ENCODE measurements at regions not wholly inside any gene's neighbourhood (a gene's known extent, or its start where the extent isn't known, plus 50 kb on each side); places are given as distances from the start of the nearest gene placed in this dataset.
A peak's percentile ranks its signal among the peaks of the same experiment; 100 is the strongest.

- Histone ChIP-seq H3K9me3 (no peaks in the 10 kb centered on the region), H3K36me3 (no peaks in the 10 kb centered on the region), H3K4me1 (peaks cover 0 to 4% (median 0%) of the 10 kb centered on the region in 3 donors), H3K27me3 (no peaks in the 10 kb centered on the region), H3K4me3 (no peak overlapping the region), H3K27ac (no peak overlapping the region)
- WGBS, 2 donors (ENCODE audit: low coverage in 1 of 2): 66 to 74% methylated on average over 3 of the region's 3 CpGs
- ATAC-seq: no peak
- TF ChIP-seq POLR2AphosphoS5 (IDR thresholded peaks at IDR 0.05) (no peak), EP300 (IDR thresholded peaks at IDR 0.05) (no peak), POLR2A (IDR thresholded peaks at IDR 0.05) (no peak)
- TF ChIP-seq, protein P1, sequence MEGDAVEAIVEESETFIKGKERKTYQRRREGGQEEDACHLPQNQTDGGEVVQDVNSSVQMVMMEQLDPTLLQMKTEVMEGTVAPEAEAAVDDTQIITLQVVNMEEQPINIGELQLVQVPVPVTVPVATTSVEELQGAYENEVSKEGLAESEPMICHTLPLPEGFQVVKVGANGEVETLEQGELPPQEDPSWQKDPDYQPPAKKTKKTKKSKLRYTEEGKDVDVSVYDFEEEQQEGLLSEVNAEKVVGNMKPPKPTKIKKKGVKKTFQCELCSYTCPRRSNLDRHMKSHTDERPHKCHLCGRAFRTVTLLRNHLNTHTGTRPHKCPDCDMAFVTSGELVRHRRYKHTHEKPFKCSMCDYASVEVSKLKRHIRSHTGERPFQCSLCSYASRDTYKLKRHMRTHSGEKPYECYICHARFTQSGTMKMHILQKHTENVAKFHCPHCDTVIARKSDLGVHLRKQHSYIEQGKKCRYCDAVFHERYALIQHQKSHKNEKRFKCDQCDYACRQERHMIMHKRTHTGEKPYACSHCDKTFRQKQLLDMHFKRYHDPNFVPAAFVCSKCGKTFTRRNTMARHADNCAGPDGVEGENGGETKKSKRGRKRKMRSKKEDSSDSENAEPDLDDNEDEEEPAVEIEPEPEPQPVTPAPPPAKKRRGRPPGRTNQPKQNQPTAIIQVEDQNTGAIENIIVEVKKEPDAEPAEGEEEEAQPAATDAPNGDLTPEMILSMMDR (IDR thresholded peaks at IDR 0.05): no peak
These were observed 981.6 kb upstream of the FAT3 start for GRCh38 chr11:91243051-91243450.

- WGBS, 2 donors (ENCODE audit: low coverage in 1 of 2): 38 to 45% methylated on average over 3 of the region's 3 CpGs
- Histone ChIP-seq H3K27me3 (no peaks in the 10 kb centered on the region), H3K36me3 (no peaks in the 10 kb centered on the region), H3K9me3 (no peaks in the 10 kb centered on the region), H3K4me3 (no peak overlapping the region), H3K4me1 (no peaks in the 10 kb centered on the region), H3K27ac (no peak overlapping the region)
- ATAC-seq: no peak
- TF ChIP-seq POLR2AphosphoS5 (IDR thresholded peaks at IDR 0.05): no peak
These were observed 983.4 kb upstream of the FAT3 start for GRCh38 chr11:91241226-91241625.

DNA sequence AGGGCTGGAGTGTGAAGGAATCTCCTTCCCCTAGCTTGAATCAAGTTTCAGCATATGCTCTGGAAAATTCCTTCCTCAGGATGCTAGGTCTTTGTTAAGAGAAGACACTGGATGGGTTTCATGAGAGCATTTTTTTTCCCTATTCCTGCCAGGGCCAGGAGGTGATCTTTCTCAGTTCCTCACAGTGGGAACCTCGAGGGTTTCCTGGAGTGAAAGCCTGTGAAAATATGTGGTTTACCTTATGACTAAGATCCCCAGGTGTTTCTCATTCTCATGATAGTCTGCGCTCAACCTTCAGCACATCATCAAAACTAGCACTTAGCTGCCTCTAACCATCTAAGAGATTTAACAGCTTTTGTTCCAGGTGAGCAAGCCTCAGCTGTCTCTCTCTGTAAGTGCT, 985.3 kb upstream of the FAT3 start:
- TF ChIP-seq EP300 (IDR thresholded peaks at IDR 0.05) (no peak), POLR2AphosphoS5 (IDR thresholded peaks at IDR 0.05) (no peak), POLR2A (IDR thresholded peaks at IDR 0.05) (no peak)
- TF ChIP-seq, protein P1 (IDR thresholded peaks at IDR 0.05): no peak
- Histone ChIP-seq H3K27ac (no peak overlapping the region), H3K4me1 (no peaks in the 10 kb centered on the region), H3K9me3 (no peaks in the 10 kb centered on the region), H3K4me3 (no peak overlapping the region), H3K36me3 (no peaks in the 10 kb centered on the region), H3K27me3 (no peaks in the 10 kb centered on the region)
- ATAC-seq: no peak
- 75% methylated on average over 2 of the region's 2 CpGs; no CpG with 5 or more reads in 1 of the 2 donors for WGBS, 2 donors (ENCODE audit: low coverage in 1 of 2)

DNA sequence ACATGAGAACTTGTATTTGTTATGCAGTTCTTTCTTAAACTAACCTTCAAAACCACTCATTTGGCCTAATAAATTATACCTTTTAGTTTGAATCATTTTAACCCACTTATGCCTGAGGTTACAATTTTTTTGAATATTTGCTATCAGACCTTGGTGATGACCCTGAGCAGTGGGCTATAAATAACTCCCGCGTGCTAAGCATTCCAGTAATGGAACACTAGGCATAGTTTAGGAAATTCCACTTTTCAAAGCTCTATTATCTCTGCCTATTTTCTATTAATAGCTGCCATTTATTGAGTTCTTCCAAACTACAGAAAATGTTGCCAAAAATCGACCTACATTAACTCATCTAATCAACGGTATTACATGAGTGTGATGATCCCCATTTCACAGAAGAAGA, 993.4 kb upstream of the FAT3 start:
- TF ChIP-seq EP300 (IDR thresholded peaks at IDR 0.05) (no peak), POLR2A (IDR thresholded peaks at IDR 0.05) (no peak), POLR2AphosphoS5 (IDR thresholded peaks at IDR 0.05) (no peak)
- TF ChIP-seq, protein P1 (IDR thresholded peaks at IDR 0.05): no peak
- Histone ChIP-seq H3K36me3 (no peaks in the 10 kb centered on the region), H3K27me3 (no peaks in the 10 kb centered on the region), H3K4me1 (peaks cover 0 to 18% (median 8%) of the 10 kb centered on the region in 3 donors), H3K27ac (peak overlapping the region in 3 of 4 donors; percentile 7 to 31 (median 20)), H3K9me3 (no peaks in the 10 kb centered on the region), H3K4me3 (no peak overlapping the region)
- no peak for ATAC-seq
- WGBS, 2 donors (ENCODE audit: low coverage in 1 of 2): 14 to 15% methylated on average over 2 to 4 of the region's 4 CpGs

DNA sequence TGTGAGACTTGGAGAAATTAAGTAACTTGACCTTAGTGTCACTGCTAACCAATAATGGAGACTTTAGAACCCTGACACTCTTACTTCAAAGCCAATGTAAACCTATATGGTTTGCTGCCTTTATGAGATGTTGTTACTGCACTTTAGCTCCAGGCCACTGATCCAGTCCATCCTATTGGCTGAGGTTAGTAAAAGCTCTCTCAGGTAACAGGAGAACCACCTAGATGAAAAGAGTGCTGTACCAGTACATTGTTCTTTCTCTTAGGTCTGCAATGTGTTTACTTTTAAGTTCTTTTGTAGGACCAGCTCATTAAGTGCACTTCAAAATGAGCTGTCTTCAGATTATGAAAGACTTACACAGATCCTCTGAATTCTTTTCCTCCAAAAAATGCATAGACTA, 994.0 kb upstream of the FAT3 start:
- Histone ChIP-seq H3K4me1 (peaks cover 0 to 18% (median 8%) of the 10 kb centered on the region in 3 donors), H3K27ac (peak overlapping the region; percentile 7 to 20 (median 14)), H3K27me3 (no peaks in the 10 kb centered on the region), H3K4me3 (no peak overlapping the region), H3K36me3 (no peaks in the 10 kb centered on the region), H3K9me3 (no peaks in the 10 kb centered on the region)
- TF ChIP-seq POLR2A (IDR thresholded peaks at IDR 0.05) (no peak), POLR2AphosphoS5 (IDR thresholded peaks at IDR 0.05) (no peak), EP300 (IDR thresholded peaks at IDR 0.05) (no peak)
- TF ChIP-seq, protein P1 (IDR thresholded peaks at IDR 0.05): no peak
- no peak for ATAC-seq
